ENCODE measurements at regions not wholly inside any gene's neighbourhood (a gene's known extent, or its start where the extent isn't known, plus 50 kb on each side); places are given as distances from the start of the nearest gene placed in this dataset.

DNA sequence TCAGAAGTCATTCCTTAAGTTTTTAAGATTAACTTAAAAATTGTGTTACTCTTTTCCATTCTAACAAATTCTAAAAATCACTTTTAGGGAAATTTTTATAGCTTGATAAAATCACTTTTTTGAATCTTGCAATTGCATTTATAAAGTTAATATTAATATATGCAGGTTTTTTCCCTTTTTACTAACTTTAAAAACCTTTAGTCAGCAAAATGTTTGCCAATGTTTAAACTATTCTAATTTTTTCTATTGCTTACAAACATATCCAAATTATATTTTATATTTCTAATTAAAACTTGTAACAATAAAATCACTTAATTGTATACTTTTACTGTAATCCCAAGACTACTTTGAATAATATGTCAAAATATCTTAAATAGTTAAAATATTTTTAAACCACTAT, 839.4 kb downstream of the TBL1XR1 start:
- Mint-ChIP-seq H3K27me3 (ENCODE audit: low read depth, unreplicated experiment) (no peaks in the 10 kb centered on the region), H3K36me3 (ENCODE audit: low read depth, unreplicated experiment) (no peaks in the 10 kb centered on the region), H3K4me3 (ENCODE audit: unreplicated experiment) (no peak overlapping the region), H3K9me3 (ENCODE audit: unreplicated experiment) (peaks cover 2% of the 10 kb centered on the region), H3K27ac (ENCODE audit: unreplicated experiment) (no peak overlapping the region), H3K4me1 (ENCODE audit: low read depth, unreplicated experiment) (peaks cover 1% of the 10 kb centered on the region)
- H3K4me3 ChIP-seq (ENCODE audit: insufficient read depth, low read depth, low read length): no peak overlapping the region
- no peaks in the 10 kb centered on the region for H3K9me3 ChIP-seq (ENCODE audit: insufficient read depth, low read depth, low read length)
- no peaks in the 10 kb centered on the region for H4K20me1 ChIP-seq (ENCODE audit: insufficient read depth, low read length)
- FAIRE-seq: no peak
- no peak overlapping the region for H2AFZ ChIP-seq (ENCODE audit: low read depth, low read length)
- H3K36me3 ChIP-seq (ENCODE audit: insufficient read depth, low read length): no peaks in the 10 kb centered on the region
- H3K9ac ChIP-seq (ENCODE audit: low read length): no peak overlapping the region
- no peak overlapping the region for H3K4me2 ChIP-seq (ENCODE audit: low read length)
- no peak for TF ChIP-seq EZH2 (IDR thresholded peaks at IDR 0.05; ENCODE audit: insufficient read depth, low read length)
- TF ChIP-seq, protein P1, sequence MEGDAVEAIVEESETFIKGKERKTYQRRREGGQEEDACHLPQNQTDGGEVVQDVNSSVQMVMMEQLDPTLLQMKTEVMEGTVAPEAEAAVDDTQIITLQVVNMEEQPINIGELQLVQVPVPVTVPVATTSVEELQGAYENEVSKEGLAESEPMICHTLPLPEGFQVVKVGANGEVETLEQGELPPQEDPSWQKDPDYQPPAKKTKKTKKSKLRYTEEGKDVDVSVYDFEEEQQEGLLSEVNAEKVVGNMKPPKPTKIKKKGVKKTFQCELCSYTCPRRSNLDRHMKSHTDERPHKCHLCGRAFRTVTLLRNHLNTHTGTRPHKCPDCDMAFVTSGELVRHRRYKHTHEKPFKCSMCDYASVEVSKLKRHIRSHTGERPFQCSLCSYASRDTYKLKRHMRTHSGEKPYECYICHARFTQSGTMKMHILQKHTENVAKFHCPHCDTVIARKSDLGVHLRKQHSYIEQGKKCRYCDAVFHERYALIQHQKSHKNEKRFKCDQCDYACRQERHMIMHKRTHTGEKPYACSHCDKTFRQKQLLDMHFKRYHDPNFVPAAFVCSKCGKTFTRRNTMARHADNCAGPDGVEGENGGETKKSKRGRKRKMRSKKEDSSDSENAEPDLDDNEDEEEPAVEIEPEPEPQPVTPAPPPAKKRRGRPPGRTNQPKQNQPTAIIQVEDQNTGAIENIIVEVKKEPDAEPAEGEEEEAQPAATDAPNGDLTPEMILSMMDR (IDR thresholded peaks at IDR 0.05; ENCODE audit: insufficient read depth, low read depth, low read length): no peak
- H3K27me3 ChIP-seq (ENCODE audit: insufficient read depth, low read length): no peaks in the 10 kb centered on the region
- H3K4me1 ChIP-seq (ENCODE audit: insufficient read depth, low read length): no peaks in the 10 kb centered on the region
- no peaks in the 10 kb centered on the region for H3K79me2 ChIP-seq (ENCODE audit: insufficient read depth, low read length)
- no peak for DNase-seq (ENCODE audit: low read depth)
- no peak overlapping the region for H3K27ac ChIP-seq (ENCODE audit: low read depth, low read length)

DNA sequence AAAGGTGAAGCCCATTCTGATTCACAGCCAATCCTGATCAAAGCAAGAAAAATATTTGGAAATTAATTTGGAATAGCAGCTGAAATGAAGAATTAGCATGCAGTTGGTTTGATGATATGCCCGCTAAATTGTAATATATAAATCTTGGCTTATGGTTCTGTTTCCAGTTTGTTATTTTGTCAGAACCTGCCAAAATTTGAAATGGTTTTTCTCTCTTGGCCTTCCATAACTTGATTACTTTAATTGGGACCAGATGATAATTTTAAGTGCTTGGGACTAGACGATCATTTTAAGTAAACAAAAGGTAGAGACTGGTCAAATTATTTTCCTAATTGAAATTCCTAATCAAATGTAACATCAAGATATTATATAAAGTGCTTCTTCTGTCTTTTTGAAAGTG, 842.4 kb downstream of the TBL1XR1 start:
- H3K79me2 ChIP-seq (ENCODE audit: insufficient read depth, low read length): no peaks in the 10 kb centered on the region
- DNase-seq (ENCODE audit: low read depth): no peak
- no peaks in the 10 kb centered on the region for H3K4me1 ChIP-seq (ENCODE audit: insufficient read depth, low read length)
- no peaks in the 10 kb centered on the region for H3K9me3 ChIP-seq (ENCODE audit: insufficient read depth, low read depth, low read length)
- no peaks in the 10 kb centered on the region for H4K20me1 ChIP-seq (ENCODE audit: insufficient read depth, low read length)
- no peak overlapping the region for H3K4me3 ChIP-seq (ENCODE audit: insufficient read depth, low read depth, low read length)
- H3K4me2 ChIP-seq (ENCODE audit: low read length): no peak overlapping the region
- H3K4me3 Mint-ChIP-seq (ENCODE audit: unreplicated experiment): no peak overlapping the region
- no peak overlapping the region for H2AFZ ChIP-seq (ENCODE audit: low read depth, low read length)
- H3K27me3 ChIP-seq (ENCODE audit: insufficient read depth, low read length): no peaks in the 10 kb centered on the region
- no peaks in the 10 kb centered on the region for H3K36me3 ChIP-seq (ENCODE audit: insufficient read depth, low read length)
- no peaks in the 10 kb centered on the region for H3K9me3 Mint-ChIP-seq (ENCODE audit: unreplicated experiment)
- TF ChIP-seq, protein P1 (IDR thresholded peaks at IDR 0.05; ENCODE audit: insufficient read depth, low read depth, low read length): no peak
- TF ChIP-seq EZH2 (IDR thresholded peaks at IDR 0.05; ENCODE audit: insufficient read depth, low read length): no peak
- H3K27me3 Mint-ChIP-seq (ENCODE audit: low read depth, unreplicated experiment): no peaks in the 10 kb centered on the region
- H3K27ac Mint-ChIP-seq (ENCODE audit: unreplicated experiment): no peak overlapping the region
- H3K27ac ChIP-seq (ENCODE audit: low read depth, low read length): no peak overlapping the region
- H3K9ac ChIP-seq (ENCODE audit: low read length): no peak overlapping the region
- no peak for FAIRE-seq
- H3K36me3 Mint-ChIP-seq (ENCODE audit: low read depth, unreplicated experiment): no peaks in the 10 kb centered on the region
- peaks cover 5% of the 10 kb centered on the region for H3K4me1 Mint-ChIP-seq (ENCODE audit: low read depth, unreplicated experiment)

DNA sequence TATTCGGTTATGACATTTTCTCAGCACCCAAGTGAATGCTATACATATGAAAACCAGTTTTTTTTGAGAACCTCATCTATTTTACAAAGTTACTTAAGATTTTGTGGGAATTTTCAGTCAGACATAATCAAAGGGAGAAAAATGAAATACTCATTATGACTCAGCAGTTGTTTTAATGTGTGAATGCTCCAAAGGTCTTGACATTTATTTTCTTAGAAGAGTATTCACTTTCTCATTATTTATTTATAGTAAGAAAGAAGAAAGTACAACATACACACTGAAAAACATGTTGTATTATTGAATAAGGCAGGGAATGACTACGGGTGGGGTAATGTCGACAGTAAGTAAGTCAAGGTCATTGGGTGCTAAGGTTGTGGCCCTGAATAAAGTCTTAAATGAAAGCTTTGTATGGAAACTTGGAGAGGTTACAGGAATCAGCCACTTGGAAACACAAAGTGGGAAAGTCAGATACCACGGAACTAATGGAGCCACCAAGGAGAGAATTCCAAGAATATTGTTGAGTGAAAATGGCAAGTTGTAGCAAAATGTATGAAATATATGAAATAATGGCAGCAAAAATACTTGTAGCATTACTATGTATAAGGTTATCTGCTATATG, 844.5 kb downstream of the TBL1XR1 start:
- Histone ChIP-seq H3K4me3 (ENCODE audit: insufficient read depth, low read depth, low read length) (no peak overlapping the region), H3K27ac (ENCODE audit: low read depth, low read length) (no peak overlapping the region), H3K36me3 (ENCODE audit: insufficient read depth, low read length) (no peaks in the 10 kb centered on the region), H3K4me2 (ENCODE audit: low read length) (no peak overlapping the region), H3K27me3 (ENCODE audit: insufficient read depth, low read length) (no peaks in the 10 kb centered on the region), H3K9ac (ENCODE audit: low read length) (no peak overlapping the region), H3K4me1 (ENCODE audit: insufficient read depth, low read length) (no peaks in the 10 kb centered on the region), H3K9me3 (ENCODE audit: insufficient read depth, low read depth, low read length) (no peaks in the 10 kb centered on the region), H4K20me1 (ENCODE audit: insufficient read depth, low read length) (no peaks in the 10 kb centered on the region), H2AFZ (ENCODE audit: low read depth, low read length) (no peak overlapping the region), H3K79me2 (ENCODE audit: insufficient read depth, low read length) (no peaks in the 10 kb centered on the region)
- no peaks in the 10 kb centered on the region for H3K9me3 Mint-ChIP-seq (ENCODE audit: unreplicated experiment)
- H3K4me1 Mint-ChIP-seq (ENCODE audit: low read depth, unreplicated experiment): peaks cover 5% of the 10 kb centered on the region
- DNase-seq (ENCODE audit: low read depth) (peak; percentile 14), FAIRE-seq (no peak)
- no peaks in the 10 kb centered on the region for H3K27me3 Mint-ChIP-seq (ENCODE audit: low read depth, unreplicated experiment)
- H3K4me3 Mint-ChIP-seq (ENCODE audit: unreplicated experiment): no peak overlapping the region
- TF ChIP-seq, protein P1 (IDR thresholded peaks at IDR 0.05; ENCODE audit: insufficient read depth, low read depth, low read length): no peak
- no peak for TF ChIP-seq EZH2 (IDR thresholded peaks at IDR 0.05; ENCODE audit: insufficient read depth, low read length)
- H3K36me3 Mint-ChIP-seq (ENCODE audit: low read depth, unreplicated experiment): no peaks in the 10 kb centered on the region
- H3K27ac Mint-ChIP-seq (ENCODE audit: unreplicated experiment): peak overlapping the region; percentile 12

Data from astrocyte (in vitro differentiated cells and primary cell).